ENCODE measurements at regions not wholly inside any gene's neighbourhood (a gene's known extent, or its start where the extent isn't known, plus 50 kb on each side); places are given as distances from the start of the nearest gene placed in this dataset.

DNA sequence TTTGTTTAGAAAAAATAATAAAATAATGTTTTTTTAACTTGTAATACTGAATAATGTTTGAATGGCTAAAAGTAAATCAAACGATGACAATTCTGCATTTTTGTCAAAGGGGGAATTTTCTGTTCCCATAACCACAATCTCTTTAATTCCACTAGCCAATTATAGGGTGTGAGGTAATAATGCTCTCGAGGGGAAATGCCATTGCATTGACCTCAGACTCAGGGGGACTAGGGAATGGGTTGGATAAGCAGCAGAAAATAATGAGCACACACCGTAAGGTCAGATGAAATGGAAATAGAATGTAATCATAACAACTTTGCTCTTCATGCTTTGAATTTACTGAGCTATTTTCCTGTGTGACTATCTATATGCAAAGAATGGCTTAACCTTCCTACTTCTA lies 584.7 kb downstream of the RFPL4B start:
- DNase-seq (no peak), ATAC-seq (peak in 5 of 8 donors; percentile 47 to 83 (median 71))
- intact Hi-C loops (cut with DNase I) = no loop called here
- Histone ChIP-seq H3K27ac (no peak overlapping the region), H3K4me1 (peaks cover 0 to 12% (median 0%) of the 10 kb centered on the region in 9 donors), H3K4me3 (no peak overlapping the region), H3K9me3 (no peaks in the 10 kb centered on the region), H3K27me3 (no peaks in the 10 kb centered on the region), H3K36me3 (no peaks in the 10 kb centered on the region)
- TF ChIP-seq, protein P1, sequence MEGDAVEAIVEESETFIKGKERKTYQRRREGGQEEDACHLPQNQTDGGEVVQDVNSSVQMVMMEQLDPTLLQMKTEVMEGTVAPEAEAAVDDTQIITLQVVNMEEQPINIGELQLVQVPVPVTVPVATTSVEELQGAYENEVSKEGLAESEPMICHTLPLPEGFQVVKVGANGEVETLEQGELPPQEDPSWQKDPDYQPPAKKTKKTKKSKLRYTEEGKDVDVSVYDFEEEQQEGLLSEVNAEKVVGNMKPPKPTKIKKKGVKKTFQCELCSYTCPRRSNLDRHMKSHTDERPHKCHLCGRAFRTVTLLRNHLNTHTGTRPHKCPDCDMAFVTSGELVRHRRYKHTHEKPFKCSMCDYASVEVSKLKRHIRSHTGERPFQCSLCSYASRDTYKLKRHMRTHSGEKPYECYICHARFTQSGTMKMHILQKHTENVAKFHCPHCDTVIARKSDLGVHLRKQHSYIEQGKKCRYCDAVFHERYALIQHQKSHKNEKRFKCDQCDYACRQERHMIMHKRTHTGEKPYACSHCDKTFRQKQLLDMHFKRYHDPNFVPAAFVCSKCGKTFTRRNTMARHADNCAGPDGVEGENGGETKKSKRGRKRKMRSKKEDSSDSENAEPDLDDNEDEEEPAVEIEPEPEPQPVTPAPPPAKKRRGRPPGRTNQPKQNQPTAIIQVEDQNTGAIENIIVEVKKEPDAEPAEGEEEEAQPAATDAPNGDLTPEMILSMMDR (IDR thresholded peaks at IDR 0.05) = no peak
- 38 to 47% methylated on average over 3 of the region's 3 CpGs for WGBS, 2 donors

DNA sequence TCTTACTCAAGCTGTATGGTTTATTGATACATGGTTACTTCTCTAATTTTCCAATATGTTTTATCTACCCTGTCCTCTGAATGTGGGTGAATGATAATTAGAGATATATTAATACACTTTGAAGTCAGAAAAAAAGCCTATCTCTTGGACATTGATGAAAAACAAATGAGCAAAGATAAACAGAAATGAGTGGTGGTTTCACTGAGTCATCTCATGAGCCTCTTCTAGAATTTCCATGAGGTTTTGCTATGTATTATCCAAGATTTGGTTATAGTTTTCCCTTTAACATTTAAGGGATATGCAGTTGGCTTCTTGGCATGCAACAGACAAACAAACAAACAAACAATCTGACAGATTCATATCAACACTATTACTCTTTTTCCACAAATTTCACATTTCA lies 586.8 kb downstream of the RFPL4B start:
- Histone ChIP-seq H3K4me3 (no peak overlapping the region), H3K27me3 (no peaks in the 10 kb centered on the region), H3K36me3 (no peaks in the 10 kb centered on the region), H3K4me1 (peaks cover 0 to 14% (median 0%) of the 10 kb centered on the region in 9 donors), H3K9me3 (no peaks in the 10 kb centered on the region), H3K27ac (no peak overlapping the region)
- intact Hi-C loops (cut with DNase I) = no loop called here
- ATAC-seq (no peak), DNase-seq (no peak)
- TF ChIP-seq, protein P1 (IDR thresholded peaks at IDR 0.05) = no peak

DNA sequence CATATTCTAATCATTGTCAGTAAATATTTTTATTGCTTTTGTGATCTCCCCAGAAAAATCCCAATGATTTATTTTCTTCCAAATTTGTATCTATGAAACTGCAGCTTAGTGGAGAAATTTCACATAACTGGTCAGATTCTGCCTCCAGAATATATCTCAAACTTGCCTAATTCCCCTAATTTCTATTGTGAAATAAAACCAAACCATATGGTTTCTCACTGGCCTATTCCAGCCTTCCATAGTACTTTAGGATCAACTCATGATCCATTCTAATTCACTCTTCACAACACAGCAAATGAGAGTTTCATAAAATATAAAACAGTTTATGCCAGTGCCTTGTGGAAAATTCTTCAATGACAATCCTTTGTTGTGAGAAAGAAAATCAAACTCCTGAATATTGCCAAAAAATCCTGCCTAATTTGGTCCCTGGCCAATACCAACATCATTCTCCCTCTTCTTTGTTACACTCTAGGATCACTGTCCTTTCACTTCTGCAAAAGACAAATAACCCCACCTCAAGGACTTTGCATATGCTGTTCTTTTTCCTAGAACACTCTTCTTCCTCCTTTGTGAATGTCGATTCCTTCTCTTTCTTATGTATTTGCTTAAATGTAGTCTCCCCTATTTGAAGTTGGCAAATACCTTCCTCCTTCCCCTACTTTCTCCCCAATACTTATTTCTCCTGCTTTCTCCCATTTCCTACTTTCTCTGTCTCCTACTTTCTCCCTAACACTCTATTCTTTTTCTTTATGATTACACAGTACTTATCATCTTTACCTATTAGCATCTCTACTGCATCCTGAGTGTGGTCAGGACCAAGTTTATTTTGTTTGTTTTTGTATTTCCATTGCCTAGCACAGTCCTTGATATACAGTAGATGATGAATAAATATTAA lies 587.5 kb downstream of the RFPL4B start:
- no peaks in the 10 kb centered on the region for H3K36me3 ChIP-seq
- H3K27me3 ChIP-seq = no peaks in the 10 kb centered on the region
- ATAC-seq = no peak
- no peaks in the 10 kb centered on the region for H3K9me3 ChIP-seq
- 80 to 93% methylated on average over 1 of the region's 1 CpG for WGBS, 2 donors
- DNase-seq = no peak
- peaks cover 0 to 14% (median 4%) of the 10 kb centered on the region in 9 donors for H3K4me1 ChIP-seq
- no peak overlapping the region for H3K27ac ChIP-seq
- intact Hi-C loops (cut with DNase I) = no loop called here
- H3K4me3 ChIP-seq = no peak overlapping the region
- TF ChIP-seq, protein P1 (IDR thresholded peaks at IDR 0.05) = no peak

DNA sequence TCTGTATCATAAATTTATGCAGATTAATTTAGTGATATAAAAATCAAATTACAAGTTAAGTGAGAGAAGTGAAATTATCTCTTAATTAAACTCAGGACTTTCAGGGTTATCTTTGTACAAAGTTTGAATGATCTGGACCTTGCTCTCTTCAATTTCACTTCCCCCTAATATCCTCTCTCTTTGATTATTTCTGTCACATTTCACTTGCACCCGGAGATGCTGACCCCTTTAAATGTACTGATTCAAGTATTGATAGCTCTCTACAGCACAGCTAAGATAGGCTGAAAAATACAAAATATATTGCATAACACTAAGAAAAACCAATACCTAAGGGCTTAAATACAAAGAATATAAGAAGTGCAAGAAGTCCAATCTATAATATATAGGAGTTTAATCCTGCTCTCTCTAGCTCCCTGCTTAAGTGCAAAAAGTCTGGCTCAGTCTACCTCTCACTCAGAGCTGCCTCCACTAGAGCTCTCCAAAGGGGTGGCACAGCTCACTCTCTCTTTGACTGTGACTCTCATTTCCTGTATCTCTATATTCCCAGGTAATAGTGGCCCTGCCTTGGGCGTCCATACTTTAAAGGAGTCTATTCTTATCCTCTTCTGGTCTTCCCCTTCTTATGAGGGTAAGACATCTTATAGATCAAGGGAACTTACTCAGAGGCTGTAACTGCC lies 588.4 kb downstream of the RFPL4B start:
- 88 to 92% methylated on average over 2 of the region's 2 CpGs for WGBS, 2 donors
- Histone ChIP-seq H3K27ac (no peak overlapping the region), H3K4me1 (peaks cover 0 to 20% (median 6%) of the 10 kb centered on the region in 9 donors), H3K27me3 (no peaks in the 10 kb centered on the region), H3K4me3 (no peak overlapping the region), H3K36me3 (no peaks in the 10 kb centered on the region), H3K9me3 (no peaks in the 10 kb centered on the region)
- ATAC-seq = no peak
- TF ChIP-seq, protein P1 (IDR thresholded peaks at IDR 0.05) = no peak
- intact Hi-C loops (cut with DNase I) = no loop called here
- no peak for DNase-seq
